HG03342 (cell line): ENCODE measurements at regions not wholly inside any gene's neighbourhood (a gene's known extent, or its start where the extent isn't known, plus 50 kb on each side); places are given as distances from the start of the nearest gene placed in this dataset.
"Not testable (repeated sequence)": the region's sequence is repeated elsewhere in the genome, so short reads cannot be mapped to it uniquely, and the experiment has no call there.

ENCODE experiments used
- ATAC-seq: cut with Tn5 transposase; IDR thresholded peaks from one replicate; pipeline ENCODE4 v1.9.1; 2021; ENCODE audit warnings: mild to moderate bottlenecking, moderate library complexity; ENCODE audit not compliant: unreplicated experiment

DNA sequence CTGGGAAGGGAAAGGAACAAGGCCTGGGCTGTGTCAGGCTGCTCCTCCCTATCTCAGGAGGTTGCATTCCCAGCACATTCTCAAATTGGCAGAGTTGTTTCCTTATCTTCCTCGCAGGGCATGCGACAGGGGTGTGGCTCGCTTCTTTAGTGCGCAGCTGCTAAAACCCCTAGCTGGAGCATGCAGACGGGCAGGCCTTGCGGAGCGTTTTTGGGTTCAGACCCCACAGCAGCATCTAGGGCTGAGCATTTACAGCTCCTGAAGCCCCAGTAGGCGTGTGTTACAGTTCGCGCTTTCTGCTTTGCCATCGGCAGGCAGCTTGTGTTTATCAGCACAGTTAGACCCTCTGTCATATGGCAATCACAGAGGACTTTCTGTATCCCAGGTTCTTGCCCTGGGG is 392.4 kb downstream of the TECRL start:
- no peak for ATAC-seq

DNA sequence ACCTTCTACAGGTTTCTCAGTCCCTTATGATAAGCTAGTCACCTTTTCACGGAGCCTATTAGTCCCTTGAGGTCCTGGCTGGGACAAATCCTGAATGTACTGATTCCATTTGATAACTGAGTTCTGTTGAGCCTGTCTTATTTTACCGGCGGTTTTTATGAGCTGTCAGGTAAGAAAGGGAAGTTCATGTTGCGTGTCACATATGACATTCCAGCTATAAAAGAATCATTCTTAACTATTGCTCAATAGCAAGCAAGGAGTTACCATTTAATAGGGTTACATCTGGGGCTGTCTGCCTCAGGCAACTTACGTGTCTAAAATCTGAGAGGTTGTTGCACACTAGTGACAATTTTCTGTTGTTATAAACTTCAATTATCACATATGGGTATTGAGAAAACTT is 394.6 kb downstream of the TECRL start:
- ATAC-seq: no peak

DNA sequence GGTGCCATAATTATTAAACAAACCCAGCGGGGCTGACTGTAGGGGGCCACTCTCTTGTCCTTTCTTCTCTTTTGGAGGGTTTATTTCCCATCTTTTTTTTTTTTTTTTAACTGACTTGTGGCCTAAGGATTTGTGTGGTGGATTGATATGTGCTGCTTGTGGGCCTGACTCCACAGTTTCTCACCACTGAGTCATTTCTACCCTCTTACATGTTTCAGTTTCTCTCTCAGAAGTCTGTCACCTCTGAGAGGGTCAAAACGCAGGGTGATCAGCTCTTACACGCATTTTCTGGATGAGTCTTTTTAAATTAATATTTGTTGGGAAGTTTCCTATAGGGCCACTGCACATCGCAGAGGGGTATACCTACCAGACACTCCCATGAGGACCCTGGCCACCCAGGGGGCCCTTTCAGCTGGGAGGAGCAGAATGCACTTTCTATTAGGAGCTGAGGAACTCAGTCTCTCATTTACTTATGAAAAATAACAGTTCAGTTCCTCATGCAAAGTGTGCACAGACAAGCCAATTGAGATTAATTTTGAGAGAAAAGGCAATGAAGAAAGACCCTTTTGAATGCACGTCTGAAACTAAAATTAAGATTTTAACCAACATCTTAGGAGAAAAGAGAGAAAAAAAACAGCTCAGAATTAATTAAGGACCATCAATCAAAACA is 407.9 kb downstream of the TECRL start:
- ATAC-seq: peak; percentile 92

DNA sequence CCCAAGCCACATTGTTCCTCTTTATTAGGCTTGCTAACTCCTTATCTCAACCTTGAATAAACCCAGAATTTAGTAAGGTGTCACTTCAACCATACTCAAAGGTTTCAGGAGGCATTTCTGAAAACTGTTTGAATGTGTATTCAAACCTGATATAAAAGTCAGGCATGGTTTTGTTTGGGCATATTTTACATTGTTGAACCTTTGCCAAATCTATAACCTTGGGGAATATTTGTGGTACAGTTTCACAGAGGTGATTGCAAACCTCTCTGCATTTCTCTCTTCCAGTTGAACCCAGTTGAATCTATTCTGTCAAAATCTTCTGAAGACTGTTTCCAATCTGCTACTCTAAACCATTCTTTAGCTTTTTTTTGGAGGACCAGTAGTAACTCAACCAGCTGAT is 409.0 kb downstream of the TECRL start:
- no peak for ATAC-seq

DNA sequence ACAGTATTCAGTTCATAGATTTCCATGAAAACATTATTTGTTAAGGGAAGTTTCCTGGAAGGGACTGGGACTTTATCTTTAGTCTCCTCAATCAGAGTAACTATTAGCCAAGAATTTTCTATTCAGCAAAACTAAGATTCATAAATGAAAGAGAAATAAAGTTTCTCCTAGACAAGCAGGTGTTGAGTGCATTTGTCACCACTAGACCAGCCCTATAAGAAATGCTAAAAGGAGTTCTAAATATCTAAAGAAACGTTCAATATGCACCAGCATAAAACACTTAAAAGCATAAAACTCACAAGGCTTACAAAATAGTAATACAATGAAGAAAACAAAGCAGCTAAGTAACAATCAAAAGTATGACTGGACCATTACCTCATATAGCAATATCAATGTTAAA is 423.0 kb downstream of the TECRL start:
- no peak for ATAC-seq

DNA sequence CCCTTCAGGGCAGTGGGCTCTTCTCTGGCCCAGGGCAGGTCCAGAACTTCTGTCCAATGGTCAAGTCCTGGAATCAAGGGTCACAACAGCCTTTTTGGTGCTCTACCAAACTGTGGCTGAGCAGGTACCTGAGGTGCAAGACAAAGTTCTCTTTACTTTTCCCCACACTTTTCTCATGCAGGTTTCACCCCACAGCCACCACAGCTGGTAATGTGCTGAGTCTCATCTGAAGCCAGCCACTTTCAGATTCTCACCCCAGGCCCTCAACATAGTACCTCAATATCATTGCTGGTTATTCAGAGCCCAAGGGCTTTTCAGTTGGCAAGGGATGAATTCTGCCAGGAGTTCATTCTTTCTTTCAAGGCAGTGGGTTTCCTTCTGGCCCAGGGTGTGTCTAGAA is 426.0 kb downstream of the TECRL start:
- ATAC-seq: no peak

DNA sequence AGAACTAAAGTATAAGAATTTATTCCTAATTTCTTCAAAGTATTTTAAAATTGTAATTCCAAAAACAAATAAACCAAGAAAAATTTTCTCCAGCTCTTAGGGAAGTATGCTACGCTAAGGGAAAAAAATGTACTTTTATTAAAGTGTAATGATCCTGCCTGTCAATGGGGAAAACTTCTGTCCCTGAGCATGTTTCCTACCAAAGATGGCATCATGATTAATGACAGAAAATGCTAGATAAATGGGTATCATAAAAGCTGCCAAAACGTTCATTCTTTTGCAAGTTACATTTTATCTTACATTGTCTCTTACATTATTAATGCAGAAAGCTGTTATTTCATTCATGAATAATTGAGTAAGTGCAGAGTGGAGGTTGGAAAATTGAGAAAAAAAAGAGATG is 443.4 kb downstream of the TECRL start:
- ATAC-seq: no peak

DNA sequence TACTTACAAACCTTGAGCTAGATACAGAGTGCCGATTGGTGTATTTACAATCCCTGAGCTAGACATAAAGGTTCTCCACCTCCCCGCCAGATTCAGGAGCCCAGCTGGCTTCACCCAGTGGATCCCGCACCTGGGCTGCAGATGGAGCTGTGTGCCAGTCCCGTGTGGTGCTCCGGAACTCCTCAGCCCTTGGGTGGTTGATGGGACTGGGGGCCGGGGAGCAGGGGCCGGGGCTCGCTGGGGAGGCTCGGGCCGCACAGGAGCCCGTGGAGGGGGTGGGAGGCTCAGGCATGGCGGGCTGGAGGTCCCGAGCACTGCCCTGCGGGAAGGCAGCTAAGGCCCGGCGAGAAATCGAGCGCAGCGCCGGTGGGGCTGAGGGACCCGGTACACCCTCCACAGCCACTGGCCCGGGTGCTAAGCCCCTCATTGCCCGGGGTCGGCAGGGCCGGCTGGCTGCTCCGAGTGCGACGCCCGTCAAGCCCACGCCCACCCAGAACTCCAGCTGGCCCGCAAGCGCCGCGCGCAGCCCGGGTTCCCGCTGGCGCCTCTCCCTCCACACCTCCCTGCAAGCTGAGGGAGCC is 466.5 kb downstream of the TECRL start:
- not testable (repeated sequence) for ATAC-seq

DNA sequence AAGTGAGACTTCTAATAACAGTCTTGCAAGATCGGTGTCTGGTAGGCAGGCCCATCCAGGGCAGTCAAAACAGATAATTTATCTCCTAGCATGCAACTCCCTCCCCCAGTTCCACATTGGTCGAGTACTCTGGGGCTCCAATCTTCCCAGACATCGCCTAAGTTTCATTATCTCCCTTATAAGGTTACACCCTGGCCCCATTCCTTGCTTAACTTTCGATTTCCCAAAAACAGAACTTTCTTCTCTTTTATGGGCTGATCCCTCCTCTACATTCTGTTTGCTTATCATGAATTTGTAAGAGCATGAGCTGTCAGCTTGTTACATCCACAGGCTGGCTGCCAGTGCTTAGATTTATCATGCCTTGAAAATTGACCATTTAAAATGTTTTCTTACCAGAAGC is 471.3 kb downstream of the TECRL start:
- no peak for ATAC-seq

DNA sequence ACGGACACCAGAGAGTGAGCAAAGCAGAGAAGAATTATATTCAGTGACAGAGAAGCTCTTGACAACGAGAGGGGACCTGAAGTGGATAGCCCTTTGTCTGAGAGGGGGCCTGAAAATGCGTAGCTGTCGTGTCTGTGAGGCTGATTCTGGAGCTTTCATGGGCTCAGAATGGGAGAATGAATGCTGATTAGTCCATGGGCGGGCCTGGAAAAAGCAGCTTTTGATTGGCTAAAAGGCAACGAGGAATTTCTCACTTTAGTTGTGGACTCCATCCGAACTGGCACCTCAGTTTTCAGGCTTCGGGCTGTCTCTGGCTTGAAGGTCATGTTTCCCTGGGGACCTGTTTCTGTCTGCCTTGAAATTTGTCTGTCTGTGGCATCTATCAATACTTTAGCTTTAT is 487.1 kb downstream of the TECRL start:
- ATAC-seq: no peak

DNA sequence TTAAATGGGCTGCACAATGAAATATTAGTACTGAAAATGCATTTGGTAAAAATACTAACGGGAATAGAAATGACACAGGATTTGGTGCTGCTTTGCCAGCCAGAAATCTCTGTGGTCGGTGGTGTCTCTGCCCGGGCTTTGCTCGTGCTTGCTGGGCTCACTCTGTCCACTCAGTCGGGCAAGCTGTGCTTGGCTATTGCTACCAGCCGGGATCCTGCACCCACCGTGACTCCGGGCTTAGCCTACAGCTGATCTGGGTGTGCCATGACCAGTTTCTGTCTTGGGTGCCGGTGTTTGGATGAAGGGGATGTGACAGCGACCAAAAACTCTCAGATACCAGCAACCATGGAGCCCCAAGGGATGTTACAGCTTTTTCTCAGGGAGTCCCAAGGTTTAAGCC is 487.7 kb downstream of the TECRL start:
- ATAC-seq: no peak

DNA sequence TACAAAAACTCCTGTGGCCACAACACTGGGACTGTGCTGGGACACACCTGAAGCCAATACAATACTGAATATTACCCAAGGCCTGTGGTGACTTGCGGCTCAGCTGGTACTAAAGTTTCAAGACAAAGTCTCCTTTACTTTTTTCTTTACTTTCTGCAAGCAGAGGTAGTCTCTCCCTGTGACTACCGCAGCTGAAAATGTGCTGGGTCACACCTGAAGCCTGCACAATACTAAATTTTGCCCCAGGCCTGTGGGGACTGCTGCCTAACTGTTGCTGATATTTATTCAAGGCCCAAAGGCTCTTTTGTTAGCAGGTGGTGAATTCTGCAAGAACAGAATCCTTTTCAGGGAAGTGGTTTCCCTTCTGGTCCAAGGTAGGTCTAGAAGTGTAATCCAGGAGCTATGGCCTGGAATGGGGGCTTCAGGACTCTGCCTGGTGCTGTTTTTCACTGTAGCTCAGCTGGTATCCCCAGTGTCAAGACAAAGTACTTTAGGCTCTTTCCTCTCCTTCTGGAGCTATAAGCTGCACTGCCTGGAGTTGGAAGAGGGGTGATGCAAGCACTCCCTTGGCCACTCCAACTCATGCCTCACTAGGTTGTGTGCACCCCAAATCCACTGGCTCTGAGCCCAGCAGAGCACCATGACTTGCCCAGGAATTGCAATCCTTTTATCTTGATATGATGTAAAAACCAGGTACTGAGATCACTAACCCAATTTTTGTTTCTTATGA is 489.4 kb downstream of the TECRL start:
- ATAC-seq: no peak

DNA sequence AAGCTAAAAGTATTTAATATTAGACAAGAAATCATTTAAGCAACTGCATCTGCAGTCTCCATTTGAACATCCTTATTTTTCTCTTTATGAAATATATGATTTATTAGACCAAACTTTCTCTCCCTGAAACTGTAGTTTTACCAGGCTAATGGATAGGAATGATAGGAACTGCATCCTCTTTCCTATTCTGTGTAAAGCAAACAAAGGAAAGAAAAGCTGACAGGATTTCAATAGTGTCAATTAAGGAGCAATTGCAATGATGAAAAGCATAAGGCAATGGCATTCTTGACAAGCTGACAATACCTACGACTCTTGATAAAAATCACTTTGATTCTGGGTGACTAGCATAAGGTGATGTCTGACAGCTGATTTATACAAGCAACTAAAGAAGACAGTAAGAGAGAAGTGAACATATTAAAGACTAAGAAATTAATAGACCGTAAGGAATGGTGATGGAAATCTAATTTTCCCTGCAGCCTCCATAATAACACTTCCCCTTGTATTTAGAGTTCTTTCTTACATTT is 502.5 kb downstream of the TECRL start:
- no peak for ATAC-seq

DNA sequence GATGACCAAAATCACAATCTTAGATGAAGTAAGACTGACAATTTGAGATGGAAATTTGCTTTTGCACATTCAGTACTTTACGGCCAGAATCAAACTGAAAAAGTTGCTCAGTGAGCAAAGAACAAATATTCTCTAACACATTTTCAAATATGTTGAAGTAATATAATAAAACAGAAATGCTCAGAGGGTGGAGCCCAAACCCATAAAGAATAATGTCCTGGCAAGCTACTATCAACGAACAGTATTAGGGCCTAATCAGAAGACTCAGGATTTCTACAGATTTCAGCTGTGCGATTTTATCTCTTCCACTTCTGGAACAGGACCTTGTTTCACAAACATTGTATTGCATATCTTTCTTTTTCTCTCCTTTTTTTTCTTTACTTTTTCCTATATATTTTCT is 505.0 kb downstream of the TECRL start:
- ATAC-seq: no peak

DNA sequence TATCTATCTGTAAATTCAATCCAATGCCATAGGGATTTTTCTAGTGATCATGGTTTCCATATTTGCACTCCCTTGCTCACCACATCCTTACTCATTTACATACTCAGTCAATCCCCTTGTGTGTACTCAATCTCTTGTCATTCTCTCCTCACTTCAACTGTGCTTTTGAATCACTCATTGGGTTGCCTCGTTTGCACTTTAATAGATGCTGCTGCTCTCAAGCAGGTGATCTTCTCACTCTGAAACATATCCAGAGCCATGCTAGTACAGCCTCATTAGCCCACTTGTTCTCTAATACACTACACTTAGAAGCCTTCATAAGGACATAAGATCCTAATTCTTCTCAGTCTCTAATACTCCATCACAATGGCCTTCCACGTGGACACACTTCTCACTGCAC is 507.9 kb downstream of the TECRL start:
- ATAC-seq: no peak

DNA sequence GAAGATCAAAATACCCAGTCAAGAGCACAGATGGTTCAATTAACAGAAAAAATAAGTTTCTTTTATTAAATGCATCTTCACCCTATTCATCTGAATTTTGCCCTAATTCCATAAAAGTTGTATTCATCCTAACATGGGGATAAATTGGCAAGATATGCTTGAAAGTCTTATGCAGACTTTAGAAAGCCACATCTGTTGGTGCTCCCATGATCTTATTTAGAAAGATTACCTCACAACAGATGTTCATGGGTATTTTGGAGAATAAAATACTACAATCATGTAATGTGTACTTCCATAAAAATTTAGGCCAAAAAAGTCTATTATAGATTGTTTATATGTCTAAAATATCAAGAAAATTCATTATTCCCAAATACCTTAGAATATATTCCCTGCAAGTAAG is 510.3 kb downstream of the TECRL start:
- ATAC-seq: no peak

DNA sequence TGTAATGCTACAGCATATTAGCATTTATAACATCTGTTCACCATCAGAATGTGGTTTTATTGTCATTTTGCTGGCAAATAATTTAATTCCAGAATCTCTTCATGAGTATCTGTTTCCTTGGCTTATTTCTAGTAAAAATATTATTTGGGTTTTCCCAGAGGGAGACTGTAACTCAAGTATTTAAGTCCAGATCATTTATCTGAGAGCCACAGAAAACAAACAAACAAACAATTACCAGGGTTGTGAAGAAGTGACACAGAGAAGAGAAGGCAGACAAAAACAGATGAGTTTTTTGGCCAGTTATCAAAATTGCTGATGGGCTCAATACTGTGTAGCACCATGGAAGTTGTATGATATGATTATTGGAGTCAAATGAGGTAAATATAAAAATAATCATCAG is 515.1 kb downstream of the TECRL start:
- ATAC-seq: no peak

DNA sequence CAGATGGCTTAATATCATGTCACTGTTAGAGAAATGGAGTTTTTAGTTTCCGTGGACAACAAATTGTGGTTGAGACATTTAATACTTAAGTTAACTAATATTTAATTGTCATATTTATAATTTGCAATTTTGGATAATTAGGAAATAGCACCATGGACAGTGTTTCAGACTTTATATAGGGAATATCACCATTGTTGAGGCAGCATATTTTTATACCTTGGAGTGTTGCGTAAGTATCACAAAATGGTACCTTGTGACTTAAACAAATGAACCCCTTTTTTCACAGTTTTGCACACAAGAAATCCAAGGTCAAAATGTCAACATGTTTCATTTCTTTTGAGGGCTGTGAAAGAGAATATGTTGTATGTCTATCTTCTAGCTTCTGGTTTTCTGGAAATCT is 539.9 kb downstream of the TECRL start:
- no peak for ATAC-seq

DNA sequence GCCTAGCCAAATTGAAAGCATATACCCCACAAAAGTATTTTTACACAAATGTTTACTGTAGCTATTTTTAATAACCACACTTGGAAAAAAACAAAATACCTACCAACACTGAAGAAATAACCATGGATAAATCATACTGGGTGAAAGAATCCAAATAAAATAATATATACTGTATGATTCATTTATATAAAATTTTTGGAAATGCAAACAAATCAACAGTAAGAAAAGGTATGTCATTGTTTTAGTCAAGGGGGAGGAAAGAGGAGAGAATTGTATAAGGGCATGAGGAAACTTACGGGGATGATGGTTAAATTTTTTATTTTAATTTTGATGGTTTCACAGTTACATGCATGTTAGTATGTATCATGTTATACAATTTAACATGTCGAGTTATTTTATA is 557.8 kb downstream of the TECRL start:
- no peak for ATAC-seq

DNA sequence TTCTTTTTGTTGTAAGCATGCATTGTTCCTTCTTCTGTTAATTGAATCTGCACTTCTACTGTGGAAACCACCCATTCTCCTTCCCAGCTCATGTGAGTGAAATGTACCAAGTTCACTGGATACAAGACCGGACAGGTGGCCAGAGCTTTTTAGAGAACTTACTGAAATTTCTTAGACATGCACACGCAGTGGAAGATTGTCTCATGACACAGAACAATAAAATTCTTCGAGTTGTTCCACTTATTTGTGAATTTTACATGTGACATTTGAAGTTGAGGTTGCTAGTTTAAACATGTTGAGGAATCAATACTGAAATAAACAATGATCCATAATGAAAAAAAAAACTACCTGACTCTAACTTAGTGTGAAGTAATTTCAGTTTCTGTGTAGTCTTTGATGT is 568.0 kb downstream of the TECRL start:
- no peak for ATAC-seq

DNA sequence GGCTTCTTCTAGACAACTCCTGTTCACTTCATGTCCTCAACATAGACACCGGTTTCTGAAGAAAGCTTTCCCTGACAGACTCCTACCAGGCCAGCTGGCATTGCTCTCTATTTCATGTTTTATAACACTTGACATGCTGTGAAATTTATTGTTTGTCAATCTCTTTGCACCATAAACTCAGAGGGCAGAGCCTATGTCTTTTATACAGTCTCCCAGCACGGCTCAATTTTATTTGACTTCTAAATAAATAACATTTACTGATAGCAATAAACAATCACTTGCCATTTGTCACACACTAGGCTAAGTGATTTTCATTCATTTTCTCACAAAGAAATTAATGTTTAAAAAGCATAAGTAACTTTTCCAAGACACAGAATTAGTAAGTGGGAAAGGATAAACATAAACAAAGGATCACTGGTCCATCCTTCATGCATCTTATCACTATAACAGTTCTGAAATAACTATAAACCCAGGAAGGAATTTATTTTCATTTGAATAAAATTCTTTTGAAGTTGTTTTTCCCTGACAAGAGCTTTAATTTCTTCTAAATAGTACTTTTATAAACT is 577.6 kb downstream of the TECRL start:
- no peak for ATAC-seq
